Activated CD8-positive, alpha-beta memory T cell treated with anti-CD3 and anti-CD28 coated beads, Interleukin-2, amount 10 ng/mL, durations not matched to agents 7 days and 5 days (primary cell): ENCODE measurements at regions not wholly inside any gene's neighbourhood (a gene's known extent, or its start where the extent isn't known, plus 50 kb on each side); places are given as distances from the start of the nearest gene placed in this dataset.
A peak's percentile ranks its signal among the peaks of the same experiment; 100 is the strongest.

Experiments used
- ATAC-seq: fragments of 150-1000 bp; cut with Tn5 transposase; one replicate; pipeline ENCODE4 v1.10.0; 2021; ENCODE audit warnings: moderate library complexity
- CTCF ChIA-PET: fragments of 350-600 bp; sonication (Branson Sonifier 250); formaldehyde crosslinking; loops from one replicate; lab custom pipeline; 2021; ENCODE audit warnings: antibody characterized with exemption; lab: Charles Lee
- DNase-seq: peaks from one replicate; pipeline ENCODE4 v3.0.0-alpha.2; 2020
- H3K27ac Mint-ChIP-seq: one replicate; pipeline ENCODE4 v1.8.0; 2021; ENCODE audit warnings: mild to moderate bottlenecking, mixed read lengths
- H3K27me3 Mint-ChIP-seq: one replicate; pipeline ENCODE4 v1.8.0; 2021; ENCODE audit warnings: mixed read lengths
- H3K36me3 Mint-ChIP-seq: one replicate; pipeline ENCODE4 v1.8.0; 2021; ENCODE audit warnings: mild to moderate bottlenecking, mixed read lengths
- H3K4me1 Mint-ChIP-seq: one replicate; pipeline ENCODE4 v1.8.0; 2021; ENCODE audit warnings: mixed read lengths
- H3K4me3 Mint-ChIP-seq: one replicate; pipeline ENCODE4 v1.8.0; 2021; ENCODE audit warnings: mild to moderate bottlenecking, moderate library complexity, mixed read lengths
- H3K9me3 Mint-ChIP-seq: one replicate; pipeline ENCODE4 v1.8.0; 2022; ENCODE audit warnings: low read depth, mixed read lengths

- peaks cover 5% of the 10 kb centered on the region for H3K36me3 Mint-ChIP-seq
- H3K4me1 Mint-ChIP-seq, result peaks cover 20% of the 10 kb centered on the region
- no peaks in the 10 kb centered on the region for H3K27me3 Mint-ChIP-seq
- ATAC-seq (no peak), DNase-seq (no peak)
- CTCF ChIA-PET, result interaction anchor here (1.1 kb wide), 1 partner anchor 567 kb away, joined by 3 read pairs; no protein-coding TSS in a partner anchor
- no peak overlapping the region for H3K27ac Mint-ChIP-seq
- no peak overlapping the region for H3K4me3 Mint-ChIP-seq
- peaks cover 4% of the 10 kb centered on the region for H3K9me3 Mint-ChIP-seq
Measured at GRCh38 chr14:98701377-98701776, 570.6 kb downstream of the BCL11B start.

- CTCF ChIA-PET, result no interaction called here
- Mint-ChIP-seq H3K36me3 (no peaks in the 10 kb centered on the region), H3K27ac (peak overlapping the region; percentile 47), H3K9me3 (no peaks in the 10 kb centered on the region), H3K4me3 (no peak overlapping the region), H3K27me3 (no peaks in the 10 kb centered on the region), H3K4me1 (peaks cover 30% of the 10 kb centered on the region)
- DNase-seq, result peak; percentile 75
- ATAC-seq, result peak; percentile 87
Measured at GRCh38 chr14:98704441-98704840, 567.6 kb downstream of the BCL11B start.

- Mint-ChIP-seq H3K27ac (no peak overlapping the region), H3K27me3 (no peaks in the 10 kb centered on the region), H3K4me3 (no peak overlapping the region), H3K36me3 (no peaks in the 10 kb centered on the region), H3K4me1 (peaks cover 39% of the 10 kb centered on the region), H3K9me3 (no peaks in the 10 kb centered on the region)
- ATAC-seq (no peak), DNase-seq (no peak)
- CTCF ChIA-PET, result no interaction called here
Measured at GRCh38 chr14:98705871-98706300, 566.1 kb downstream of the BCL11B start.

GRCh38 chr14:98707522-98707921, 564.5 kb downstream of the BCL11B start:
- Mint-ChIP-seq H3K36me3 (no peaks in the 10 kb centered on the region), H3K27ac (no peak overlapping the region), H3K9me3 (no peaks in the 10 kb centered on the region), H3K27me3 (no peaks in the 10 kb centered on the region), H3K4me1 (peaks cover 45% of the 10 kb centered on the region), H3K4me3 (no peak overlapping the region)
- ATAC-seq (no peak), DNase-seq (no peak)
- CTCF ChIA-PET, result no interaction called here

- no peaks in the 10 kb centered on the region for H3K9me3 Mint-ChIP-seq
- no peaks in the 10 kb centered on the region for H3K36me3 Mint-ChIP-seq
- DNase-seq (no peak), ATAC-seq (no peak)
- CTCF ChIA-PET, result interaction anchor here (1.1 kb wide), 1 partner anchor 611 kb away, joined by 3 read pairs; no protein-coding TSS in a partner anchor
- H3K4me3 Mint-ChIP-seq, result no peak overlapping the region
- peaks cover 42% of the 10 kb centered on the region for H3K4me1 Mint-ChIP-seq
- H3K27ac Mint-ChIP-seq, result no peak overlapping the region
- no peaks in the 10 kb centered on the region for H3K27me3 Mint-ChIP-seq
Measured at GRCh38 chr14:98708555-98708954, 563.4 kb downstream of the BCL11B start.

GRCh38 chr14:98711453-98711852, 560.5 kb downstream of the BCL11B start:
- Mint-ChIP-seq H3K9me3 (no peaks in the 10 kb centered on the region), H3K36me3 (no peaks in the 10 kb centered on the region), H3K27me3 (peaks cover 2% of the 10 kb centered on the region), H3K4me1 (peaks cover 29% of the 10 kb centered on the region), H3K4me3 (no peak overlapping the region), H3K27ac (peak overlapping the region; percentile 57)
- CTCF ChIA-PET, result no interaction called here
- ATAC-seq, result peak; percentile 64
- DNase-seq, result peak; percentile 49

GRCh38 chr14:98714626-98715425, 557.2 kb downstream of the BCL11B start:
- Mint-ChIP-seq H3K27ac (no peak overlapping the region), H3K4me3 (no peak overlapping the region), H3K9me3 (no peaks in the 10 kb centered on the region), H3K36me3 (no peaks in the 10 kb centered on the region), H3K4me1 (peaks cover 17% of the 10 kb centered on the region), H3K27me3 (peaks cover 2% of the 10 kb centered on the region)
- no peak for DNase-seq
- CTCF ChIA-PET, result no interaction called here
- no peak for ATAC-seq

GRCh38 chr14:98716133-98716532, 555.9 kb downstream of the BCL11B start:
- Mint-ChIP-seq H3K36me3 (no peaks in the 10 kb centered on the region), H3K4me1 (peaks cover 10% of the 10 kb centered on the region), H3K27me3 (peaks cover 2% of the 10 kb centered on the region), H3K9me3 (no peaks in the 10 kb centered on the region), H3K27ac (no peak overlapping the region), H3K4me3 (no peak overlapping the region)
- ATAC-seq, result no peak
- no peak for DNase-seq
- CTCF ChIA-PET, result interaction anchor here (0.6 kb wide), 1 partner anchor 405 kb away, joined by 3 read pairs; no protein-coding TSS in a partner anchor

- no peak overlapping the region for H3K27ac Mint-ChIP-seq
- ATAC-seq (no peak), DNase-seq (no peak)
- H3K36me3 Mint-ChIP-seq, result no peaks in the 10 kb centered on the region
- CTCF ChIA-PET, result no interaction called here
- no peaks in the 10 kb centered on the region for H3K9me3 Mint-ChIP-seq
- peaks cover 3% of the 10 kb centered on the region for H3K27me3 Mint-ChIP-seq
- no peak overlapping the region for H3K4me3 Mint-ChIP-seq
- H3K4me1 Mint-ChIP-seq, result no peaks in the 10 kb centered on the region
Measured at GRCh38 chr14:98721061-98721460, 550.9 kb downstream of the BCL11B start.

GRCh38 chr14:98724734-98725133, 547.3 kb downstream of the BCL11B start:
- no peaks in the 10 kb centered on the region for H3K9me3 Mint-ChIP-seq
- no peaks in the 10 kb centered on the region for H3K4me1 Mint-ChIP-seq
- H3K27me3 Mint-ChIP-seq, result peaks cover 10% of the 10 kb centered on the region
- H3K36me3 Mint-ChIP-seq, result no peaks in the 10 kb centered on the region
- H3K27ac Mint-ChIP-seq, result no peak overlapping the region
- CTCF ChIA-PET, result no interaction called here
- ATAC-seq (no peak), DNase-seq (no peak)
- H3K4me3 Mint-ChIP-seq, result no peak overlapping the region

- no peak for DNase-seq
- H3K4me3 Mint-ChIP-seq, result no peak overlapping the region
- H3K27me3 Mint-ChIP-seq, result peaks cover 10% of the 10 kb centered on the region
- no peaks in the 10 kb centered on the region for H3K9me3 Mint-ChIP-seq
- H3K27ac Mint-ChIP-seq, result no peak overlapping the region
- H3K4me1 Mint-ChIP-seq, result no peaks in the 10 kb centered on the region
- CTCF ChIA-PET, result no interaction called here
- H3K36me3 Mint-ChIP-seq, result no peaks in the 10 kb centered on the region
- ATAC-seq, result no peak
Measured at GRCh38 chr14:98725191-98725590, 546.8 kb downstream of the BCL11B start.

GRCh38 chr14:98725676-98726075, 546.3 kb downstream of the BCL11B start:
- Mint-ChIP-seq H3K9me3 (no peaks in the 10 kb centered on the region), H3K27me3 (peaks cover 10% of the 10 kb centered on the region), H3K36me3 (no peaks in the 10 kb centered on the region), H3K27ac (no peak overlapping the region), H3K4me3 (no peak overlapping the region), H3K4me1 (no peaks in the 10 kb centered on the region)
- DNase-seq (no peak), ATAC-seq (no peak)
- CTCF ChIA-PET, result no interaction called here

- Mint-ChIP-seq H3K27me3 (peaks cover 10% of the 10 kb centered on the region), H3K36me3 (no peaks in the 10 kb centered on the region), H3K4me1 (no peaks in the 10 kb centered on the region), H3K27ac (no peak overlapping the region), H3K9me3 (no peaks in the 10 kb centered on the region), H3K4me3 (no peak overlapping the region)
- ATAC-seq (no peak), DNase-seq (no peak)
- CTCF ChIA-PET, result no interaction called here
Measured at GRCh38 chr14:98726585-98727405, 545.2 kb downstream of the BCL11B start.

GRCh38 chr14:98728024-98728423, 544.0 kb downstream of the BCL11B start:
- CTCF ChIA-PET, result no interaction called here
- Mint-ChIP-seq H3K4me3 (no peak overlapping the region), H3K27ac (no peak overlapping the region), H3K4me1 (no peaks in the 10 kb centered on the region), H3K9me3 (no peaks in the 10 kb centered on the region), H3K36me3 (no peaks in the 10 kb centered on the region), H3K27me3 (peaks cover 10% of the 10 kb centered on the region)
- no peak for DNase-seq
- no peak for ATAC-seq
